Bronchial epithelial cell (primary cell): ENCODE measurements at regions not wholly inside any gene's neighbourhood (a gene's known extent, or its start where the extent isn't known, plus 50 kb on each side); places are given as distances from the start of the nearest gene placed in this dataset.
"Not testable (repeated sequence)": the region's sequence is repeated elsewhere in the genome, so short reads cannot be mapped to it uniquely, and the experiment has no call there.

ENCODE experiments used
- DNase-seq: peaks from one replicate; pipeline ENCODE4 v3.0.0-alpha.2; 2010; ENCODE audit warnings: low read depth
- FAIRE-seq: peaks from 2 replicates; lab custom pipeline; 2011; peaks lifted over from hg19 to GRCh38; lab: Jason Lieb, UNC
- H3K27me3 ChIP-seq: 2 replicates; pipeline ENCODE4 v1.5.1; 2011; ENCODE audit warnings: low read length; ENCODE audit not compliant: control insufficient read depth, insufficient read depth
- H3K36me3 ChIP-seq: 2 replicates; pipeline ENCODE4 v1.5.1; 2011; ENCODE audit warnings: low read length; ENCODE audit not compliant: control insufficient read depth, insufficient read depth
- H3K4me3 ChIP-seq: 2 replicates; pipeline ENCODE4 v1.5.1; 2011; ENCODE audit warnings: mild to moderate bottlenecking, low read depth, low read length, control low read depth
- TF ChIP-seq, protein P1 (sequence below): IDR thresholded peaks from 2 replicates; pipeline ENCODE4 v1.5.1; 2011; ENCODE audit warnings: mild to moderate bottlenecking, moderate library complexity, low read length, control low read depth, inconsistent platforms; ENCODE audit not compliant: insufficient read depth, severe bottlenecking

DNA sequence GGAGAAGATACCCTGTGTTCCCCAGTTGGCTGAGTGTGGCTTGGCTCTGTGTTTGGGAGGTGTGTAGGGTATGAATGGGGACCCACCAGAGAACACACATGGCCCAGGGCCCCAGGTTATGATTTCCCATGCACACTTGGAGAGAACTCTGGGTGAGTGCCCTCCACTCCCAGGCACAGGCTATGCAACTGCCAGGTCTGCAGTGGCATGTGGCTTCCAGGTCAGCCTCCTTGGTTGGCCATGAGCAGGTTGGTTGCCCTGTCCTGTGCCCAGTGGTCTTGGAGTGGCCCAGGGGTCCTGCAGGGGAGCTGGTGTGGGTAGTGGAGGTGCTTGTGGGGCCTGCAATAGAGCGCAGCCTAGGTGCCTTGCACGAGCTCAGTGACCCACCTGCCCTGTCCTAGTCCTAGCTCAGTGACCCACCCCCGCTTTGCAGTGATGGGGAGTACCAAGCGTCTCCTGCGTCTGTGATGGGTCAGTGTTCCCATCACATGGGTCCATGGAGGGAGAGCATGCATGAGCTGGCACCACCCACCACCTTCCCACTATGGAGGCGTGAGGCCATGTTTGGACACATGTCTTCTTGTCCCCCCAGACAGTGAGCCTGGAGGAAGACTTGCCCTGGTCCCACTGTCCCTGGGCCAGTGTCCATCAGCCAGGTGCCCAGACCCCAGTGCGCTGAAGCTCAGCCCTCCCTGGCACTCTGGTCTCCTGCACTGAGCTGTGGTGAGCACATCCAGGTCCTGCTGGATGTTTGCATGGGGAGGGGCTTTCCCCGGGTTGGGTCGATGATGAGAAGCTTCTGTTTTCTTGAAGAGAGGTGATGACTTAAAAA, 217.3 kb downstream of the SNRPN start:
- FAIRE-seq (no peak), DNase-seq (no peak)
- Histone ChIP-seq H3K36me3 (no peaks in the 10 kb centered on the region), H3K4me3 (no peak overlapping the region), H3K27me3 (no peaks in the 10 kb centered on the region)
- TF ChIP-seq, protein P1, sequence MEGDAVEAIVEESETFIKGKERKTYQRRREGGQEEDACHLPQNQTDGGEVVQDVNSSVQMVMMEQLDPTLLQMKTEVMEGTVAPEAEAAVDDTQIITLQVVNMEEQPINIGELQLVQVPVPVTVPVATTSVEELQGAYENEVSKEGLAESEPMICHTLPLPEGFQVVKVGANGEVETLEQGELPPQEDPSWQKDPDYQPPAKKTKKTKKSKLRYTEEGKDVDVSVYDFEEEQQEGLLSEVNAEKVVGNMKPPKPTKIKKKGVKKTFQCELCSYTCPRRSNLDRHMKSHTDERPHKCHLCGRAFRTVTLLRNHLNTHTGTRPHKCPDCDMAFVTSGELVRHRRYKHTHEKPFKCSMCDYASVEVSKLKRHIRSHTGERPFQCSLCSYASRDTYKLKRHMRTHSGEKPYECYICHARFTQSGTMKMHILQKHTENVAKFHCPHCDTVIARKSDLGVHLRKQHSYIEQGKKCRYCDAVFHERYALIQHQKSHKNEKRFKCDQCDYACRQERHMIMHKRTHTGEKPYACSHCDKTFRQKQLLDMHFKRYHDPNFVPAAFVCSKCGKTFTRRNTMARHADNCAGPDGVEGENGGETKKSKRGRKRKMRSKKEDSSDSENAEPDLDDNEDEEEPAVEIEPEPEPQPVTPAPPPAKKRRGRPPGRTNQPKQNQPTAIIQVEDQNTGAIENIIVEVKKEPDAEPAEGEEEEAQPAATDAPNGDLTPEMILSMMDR: no peak

DNA sequence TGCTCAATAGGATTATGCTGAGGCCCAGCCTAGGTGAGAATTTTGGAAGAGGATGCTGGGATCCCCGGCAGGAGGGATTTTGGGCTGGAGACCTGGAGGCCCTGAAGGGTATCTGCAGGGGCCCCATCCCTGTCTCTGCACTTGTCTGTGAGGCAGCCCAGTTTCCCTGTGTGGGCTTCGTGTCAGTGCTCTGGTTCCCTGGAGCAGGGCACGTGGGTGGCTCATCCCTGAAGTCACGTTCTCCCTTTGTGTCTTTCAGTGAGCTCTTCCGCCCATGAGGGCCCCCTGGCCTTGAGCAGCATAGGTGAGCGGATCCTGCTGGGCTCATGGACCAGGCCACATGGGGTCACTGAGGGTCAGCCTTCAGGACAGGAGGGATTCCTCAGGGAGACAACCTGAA, 217.9 kb downstream of the SNRPN start:
- no peaks in the 10 kb centered on the region for H3K27me3 ChIP-seq
- FAIRE-seq (no peak), DNase-seq (no peak)
- no peak overlapping the region for H3K4me3 ChIP-seq
- TF ChIP-seq, protein P1: no peak
- H3K36me3 ChIP-seq: no peaks in the 10 kb centered on the region

DNA sequence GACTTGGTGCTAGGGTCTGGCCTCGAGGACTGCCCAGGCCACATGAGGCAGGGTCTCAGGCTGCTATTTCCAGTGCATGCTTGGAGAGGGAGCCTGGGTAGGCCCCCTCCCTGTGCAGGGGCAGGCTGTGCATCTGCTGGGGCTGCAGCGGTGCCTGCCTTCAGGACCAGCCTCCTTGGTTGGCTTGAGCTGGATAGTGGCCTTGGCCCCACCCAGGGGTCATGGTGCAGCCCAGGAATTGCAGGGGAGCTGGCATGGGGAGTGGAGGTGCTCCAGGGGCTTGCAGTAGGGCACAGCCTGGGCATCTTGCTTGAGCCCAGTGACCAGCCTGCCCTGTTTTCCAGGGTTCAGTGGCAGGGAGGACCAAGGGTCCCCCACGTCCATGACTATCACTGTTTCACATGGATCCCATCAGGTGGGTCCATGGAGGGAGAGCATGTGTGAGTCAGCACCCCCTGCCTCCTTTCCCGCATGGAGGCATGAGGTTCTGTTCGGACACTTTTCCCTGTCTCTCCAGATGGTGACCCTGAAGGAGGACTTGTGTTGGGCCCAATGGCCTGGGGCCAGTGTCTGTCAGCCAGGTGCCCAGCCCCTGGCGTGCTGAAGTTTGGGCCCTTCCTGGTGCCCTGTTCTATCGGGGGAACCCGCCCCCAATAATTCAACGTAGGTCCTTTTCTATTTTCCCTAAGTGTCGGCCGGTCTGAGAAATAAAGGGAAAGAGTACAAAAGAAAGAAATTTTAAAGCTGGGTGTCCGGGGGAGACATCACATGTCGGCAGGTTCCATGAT, 218.6 kb downstream of the SNRPN start:
- no peak overlapping the region for H3K4me3 ChIP-seq
- FAIRE-seq (no peak), DNase-seq (no peak)
- TF ChIP-seq, protein P1: no peak
- no peaks in the 10 kb centered on the region for H3K27me3 ChIP-seq
- no peaks in the 10 kb centered on the region for H3K36me3 ChIP-seq

DNA sequence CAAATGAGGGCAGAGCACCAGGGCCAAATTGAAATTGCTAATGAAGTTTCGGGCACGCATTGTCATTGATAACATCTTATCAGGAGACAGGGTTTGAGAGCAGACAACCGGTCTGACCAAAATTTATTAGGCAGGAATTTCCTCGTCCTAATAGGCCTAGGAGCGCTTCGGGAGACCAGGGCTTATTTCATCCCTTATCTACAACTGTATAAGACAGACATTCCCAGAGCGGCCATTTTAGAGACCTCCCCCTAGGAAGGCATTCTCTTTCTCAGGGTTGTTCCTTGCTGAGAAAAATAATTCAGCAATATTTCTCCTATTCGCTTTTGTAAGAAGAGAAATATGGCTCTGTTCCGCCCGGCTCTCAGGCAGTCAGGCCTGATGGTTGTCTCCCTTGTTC, 219.4 kb downstream of the SNRPN start:
- H3K4me3 ChIP-seq, DNase-seq, FAIRE-seq, H3K36me3 ChIP-seq, H3K27me3 ChIP-seq: not testable (repeated sequence)

DNA sequence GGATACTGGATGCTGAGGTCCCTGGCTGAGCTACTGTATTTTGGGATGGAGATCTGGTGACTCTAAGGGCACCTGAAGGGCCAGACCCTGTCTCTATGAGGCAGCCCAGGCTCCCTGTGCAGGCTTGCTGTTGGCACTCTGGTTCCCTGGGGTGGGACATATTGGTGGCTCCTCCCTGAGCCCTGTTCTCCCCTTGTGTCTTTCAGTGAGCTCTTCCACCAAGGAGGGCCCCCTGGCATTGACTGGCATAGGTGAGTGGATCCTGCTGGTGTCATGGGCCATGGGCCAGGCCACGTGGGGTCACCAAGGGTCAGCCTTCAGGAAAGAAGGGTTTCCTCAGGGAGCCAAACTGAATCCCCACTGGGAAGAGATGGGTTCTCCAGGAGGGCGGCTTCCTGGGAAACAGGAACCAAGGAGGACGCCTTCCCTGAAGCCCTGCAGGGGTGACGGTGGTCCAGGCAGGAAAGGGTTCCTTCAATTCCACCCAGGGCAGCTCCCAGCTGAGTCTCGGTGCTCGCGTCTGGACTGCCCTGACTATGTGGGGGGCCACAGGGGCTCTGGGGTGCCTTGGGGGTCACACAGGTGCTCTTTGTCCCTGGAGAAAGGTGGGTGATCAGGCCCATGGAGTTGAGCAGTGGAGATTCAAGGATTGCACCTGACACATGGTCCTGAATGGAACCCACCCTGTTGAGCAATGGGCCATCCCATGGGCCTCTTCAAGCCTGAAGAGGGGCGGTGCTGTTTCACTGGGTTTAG, 220.4 kb downstream of the SNRPN start:
- DNase-seq (no peak), FAIRE-seq (no peak)
- TF ChIP-seq, protein P1: no peak
- Histone ChIP-seq H3K27me3 (no peaks in the 10 kb centered on the region), H3K4me3 (no peak overlapping the region), H3K36me3 (no peaks in the 10 kb centered on the region)
